GM12892 (cell line): ENCODE measurements at regions not wholly inside any gene's neighbourhood (a gene's known extent, or its start where the extent isn't known, plus 50 kb on each side); places are given as distances from the start of the nearest gene placed in this dataset.

Experiments
- POLR2A ChIP-seq: IDR thresholded peaks from 2 replicates; pipeline ENCODE4 v1.6.1; 2011; ENCODE audit warnings: low read depth, low read length, control low read depth
- POLR2AphosphoS5 ChIP-seq: IDR thresholded peaks from 2 replicates; pipeline ENCODE4 v1.6.1; 2011; ENCODE audit warnings: low read depth, low read length, control low read depth
- TAF1 ChIP-seq: IDR thresholded peaks from 2 replicates; pipeline ENCODE4 v1.6.1; 2011; ENCODE audit warnings: low read depth, mild to moderate bottlenecking, control low read depth, low read length, borderline replicate concordance

DNA sequence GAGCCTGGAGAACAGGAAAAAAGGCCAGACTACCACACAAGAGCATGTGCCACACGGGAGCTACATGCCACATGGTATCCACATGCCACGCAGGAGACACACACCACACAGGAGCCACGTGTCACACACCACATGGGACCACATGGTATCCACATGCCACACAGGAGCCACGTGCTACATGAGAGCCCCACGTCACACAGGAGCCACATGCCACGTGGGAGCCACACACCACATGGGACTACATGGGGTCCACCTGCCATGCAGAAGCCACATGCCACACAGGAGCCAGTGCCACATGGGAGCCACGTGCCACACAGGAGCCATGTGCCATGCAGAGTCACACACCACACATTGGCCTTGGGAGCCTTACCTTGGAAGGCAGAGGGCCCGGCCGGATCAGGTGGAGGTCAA, 244.4 kb upstream of the PPP2R2D start:
- TF ChIP-seq POLR2A: no peak
- no peak for TF ChIP-seq POLR2AphosphoS5
- no peak for TF ChIP-seq TAF1
